SKM-1 treated with dmso at 0.1 percent for 144 hours (cell line): ENCODE measurements at regions not wholly inside any gene's neighbourhood (a gene's known extent, or its start where the extent isn't known, plus 50 kb on each side); places are given as distances from the start of the nearest gene placed in this dataset.
"Not testable (repeated sequence)": the region's sequence is repeated elsewhere in the genome, so short reads cannot be mapped to it uniquely, and the experiment has no call there.

Experiments used
- DNase-seq: peaks from one replicate; lab custom pipeline; 2025; ENCODE audit not compliant: unreplicated experiment; lab: John Stamatoyannopoulos, UW

- DNase-seq, result no peak
Measured at GRCh38 chr13:109941951-109942350, 155.6 kb upstream of the IRS2 start.

GRCh38 chr13:109941221-109941620 is 154.8 kb upstream of the IRS2 start:
- DNase-seq, result no peak

GRCh38 chr13:109940637-109941036 is 154.3 kb upstream of the IRS2 start:
- DNase-seq, result no peak

GRCh38 chr13:109939838-109940237 is 153.5 kb upstream of the IRS2 start:
- DNase-seq, result no peak

GRCh38 chr13:109939180-109939579 is 152.8 kb upstream of the IRS2 start:
- no peak for DNase-seq

- no peak for DNase-seq
Measured at GRCh38 chr13:109938255-109938936, 152.0 kb upstream of the IRS2 start.

- DNase-seq, result not testable (repeated sequence)
Measured at GRCh38 chr13:109934520-109934919, 148.1 kb upstream of the IRS2 start.

- no peak for DNase-seq
Measured at GRCh38 chr13:109933476-109933875, 147.1 kb upstream of the IRS2 start.

GRCh38 chr13:109924376-109924775 is 138.0 kb upstream of the IRS2 start:
- no peak for DNase-seq

- no peak for DNase-seq
Measured at GRCh38 chr13:109922518-109922917, 136.1 kb upstream of the IRS2 start.

GRCh38 chr13:109919715-109920375 is 133.5 kb upstream of the IRS2 start:
- no peak for DNase-seq

- no peak for DNase-seq
Measured at GRCh38 chr13:109918179-109918711, 131.9 kb upstream of the IRS2 start.

- no peak for DNase-seq
Measured at GRCh38 chr13:109917422-109917821, 131.0 kb upstream of the IRS2 start.

GRCh38 chr13:109913936-109914510 is 127.6 kb upstream of the IRS2 start:
- no peak for DNase-seq

GRCh38 chr13:109913186-109913585 is 126.8 kb upstream of the IRS2 start:
- no peak for DNase-seq

- DNase-seq, result no peak
Measured at GRCh38 chr13:109910194-109910593, 123.8 kb upstream of the IRS2 start.

- DNase-seq, result no peak
Measured at GRCh38 chr13:109906976-109907375, 120.6 kb upstream of the IRS2 start.

- DNase-seq, result no peak
Measured at GRCh38 chr13:109904218-109904617, 117.8 kb upstream of the IRS2 start.

- DNase-seq, result no peak
Measured at GRCh38 chr13:109900741-109901140, 114.4 kb upstream of the IRS2 start.

- no peak for DNase-seq
Measured at GRCh38 chr13:109900320-109900719, 113.9 kb upstream of the IRS2 start.

- DNase-seq, result no peak
Measured at GRCh38 chr13:109899748-109900147, 113.4 kb upstream of the IRS2 start.

GRCh38 chr13:109899316-109899715 is 112.9 kb upstream of the IRS2 start:
- no peak for DNase-seq
